ENCODE measurements at regions not wholly inside any gene's neighbourhood (a gene's known extent, or its start where the extent isn't known, plus 50 kb on each side); places are given as distances from the start of the nearest gene placed in this dataset.

GRCh38 chr5:74966141-74967026 is 86.0 kb downstream of the GCNT4 start:
- Histone ChIP-seq H4K20me1 (ENCODE audit: low read length) (no peaks in the 10 kb centered on the region), H3F3A (ENCODE audit: low read length, unreplicated experiment) (no peaks in the 10 kb centered on the region), H3K79me2 (ENCODE audit: low read length) (no peaks in the 10 kb centered on the region), H3K27me3 (ENCODE audit: low read length) (no peaks in the 10 kb centered on the region), H3K4me3 (ENCODE audit: low read length) (no peak overlapping the region), H3K36me3 (ENCODE audit: low read depth, low read length) (no peaks in the 10 kb centered on the region), H2AFZ (ENCODE audit: low read length) (no peak overlapping the region), H3K27ac (ENCODE audit: low read length) (no peak overlapping the region), H3K4me2 (ENCODE audit: low read length) (no peak overlapping the region), H3K9me2 (replicated peaks; ENCODE audit: low read length) (no peaks in the 10 kb centered on the region), H3K9me3 (ENCODE audit: low read length) (no peaks in the 10 kb centered on the region), H3K4me1 (ENCODE audit: insufficient read depth, low read length) (peaks cover 21% of the 10 kb centered on the region), H3K9ac (ENCODE audit: low read length) (no peak overlapping the region)
- no TSS peak for BruUV-seq (replicated peaks)
- ChIA-PET POLR2A (ENCODE audit: unreplicated experiment) (no interaction called here), CTCF (no interaction called here)
- ATAC-seq (no peak), DNase-seq (no peak)
- no peak for TF ChIP-seq CTCF (conservative IDR thresholded peaks at IDR 0.05; ENCODE audit: low read depth, low read length)
- no peak for TF ChIP-seq EZH2phosphoT487 (IDR thresholded peaks at IDR 0.05; ENCODE audit: borderline replicate concordance, low read length)
- no peak for TF ChIP-seq EZH2 (IDR thresholded peaks at IDR 0.05; ENCODE audit: low read length, unreplicated experiment)
- intact Hi-C loops (cut with micrococcal nuclease): no loop called here

- Histone ChIP-seq H3K36me3 (ENCODE audit: low read depth, low read length) (no peaks in the 10 kb centered on the region), H3K79me2 (ENCODE audit: low read length) (no peaks in the 10 kb centered on the region), H3F3A (ENCODE audit: low read length, unreplicated experiment) (no peaks in the 10 kb centered on the region), H3K4me2 (ENCODE audit: low read length) (peak overlapping the region; percentile 31; the same call in 1 of the 2 replicates), H3K4me3 (ENCODE audit: low read length) (no peak overlapping the region), H3K27ac (ENCODE audit: low read length) (no peak overlapping the region), H3K4me1 (ENCODE audit: insufficient read depth, low read length) (peaks cover 21% of the 10 kb centered on the region), H3K9ac (ENCODE audit: low read length) (no peak overlapping the region), H3K9me2 (replicated peaks; ENCODE audit: low read length) (no peaks in the 10 kb centered on the region), H2AFZ (ENCODE audit: low read length) (no peak overlapping the region), H3K27me3 (ENCODE audit: low read length) (no peaks in the 10 kb centered on the region), H4K20me1 (ENCODE audit: low read length) (no peaks in the 10 kb centered on the region), H3K9me3 (ENCODE audit: low read length) (no peaks in the 10 kb centered on the region)
- POLR2A ChIA-PET (ENCODE audit: unreplicated experiment): no interaction called here
- no peak for ATAC-seq
- BruUV-seq (replicated peaks): no TSS peak
- CTCF ChIA-PET: no interaction called here
- no peak for DNase-seq
- TF ChIP-seq CTCF (conservative IDR thresholded peaks at IDR 0.05; ENCODE audit: low read depth, low read length) (no peak), EZH2 (IDR thresholded peaks at IDR 0.05; ENCODE audit: low read length, unreplicated experiment) (no peak), EZH2phosphoT487 (IDR thresholded peaks at IDR 0.05; ENCODE audit: borderline replicate concordance, low read length) (no peak)
- intact Hi-C loops (cut with micrococcal nuclease): no loop called here
Measured at GRCh38 chr5:74963407-74963806, 89.0 kb downstream of the GCNT4 start.

GRCh38 chr5:74957906-74958305 is 91.7 kb upstream of the FAM169A start:
- Histone ChIP-seq H3F3A (ENCODE audit: low read length, unreplicated experiment) (no peaks in the 10 kb centered on the region), H3K9ac (ENCODE audit: low read length) (no peak overlapping the region), H3K79me2 (ENCODE audit: low read length) (no peaks in the 10 kb centered on the region), H2AFZ (ENCODE audit: low read length) (no peak overlapping the region), H3K9me2 (replicated peaks; ENCODE audit: low read length) (no peaks in the 10 kb centered on the region), H3K27ac (ENCODE audit: low read length) (no peak overlapping the region), H3K4me2 (ENCODE audit: low read length) (no peak overlapping the region), H4K20me1 (ENCODE audit: low read length) (no peaks in the 10 kb centered on the region), H3K27me3 (ENCODE audit: low read length) (no peaks in the 10 kb centered on the region), H3K9me3 (ENCODE audit: low read length) (no peaks in the 10 kb centered on the region), H3K4me1 (ENCODE audit: insufficient read depth, low read length) (peaks cover 24% of the 10 kb centered on the region), H3K4me3 (ENCODE audit: low read length) (no peak overlapping the region), H3K36me3 (ENCODE audit: low read depth, low read length) (no peaks in the 10 kb centered on the region)
- BruUV-seq (replicated peaks): no TSS peak
- TF ChIP-seq EZH2phosphoT487 (IDR thresholded peaks at IDR 0.05; ENCODE audit: borderline replicate concordance, low read length) (no peak), CTCF (conservative IDR thresholded peaks at IDR 0.05; ENCODE audit: low read depth, low read length) (no peak), EZH2 (IDR thresholded peaks at IDR 0.05; ENCODE audit: low read length, unreplicated experiment) (no peak)
- DNase-seq (no peak), ATAC-seq (no peak)
- CTCF ChIA-PET: no interaction called here
- POLR2A ChIA-PET (ENCODE audit: unreplicated experiment): no interaction called here
- intact Hi-C loops (cut with micrococcal nuclease): no loop called here

All from PC-3 (cell line).